GM18499 (cell line): ENCODE measurements at regions not wholly inside any gene's neighbourhood (a gene's known extent, or its start where the extent isn't known, plus 50 kb on each side); places are given as distances from the start of the nearest gene placed in this dataset.
"Not testable (repeated sequence)": the region's sequence is repeated elsewhere in the genome, so short reads cannot be mapped to it uniquely, and the experiment has no call there.

Experiments used
- ATAC-seq: cut with Tn5 transposase; IDR thresholded peaks from one replicate; pipeline ENCODE4 v1.9.1; 2021; ENCODE audit warnings: moderate number of reproducible peaks; ENCODE audit not compliant: insufficient read depth, unreplicated experiment

GRCh38 chr12:46089414-46090162 is 99.2 kb upstream of the SCAF11 start:
- no peak for ATAC-seq

GRCh38 chr12:46087916-46088439 is 97.6 kb upstream of the SCAF11 start:
- ATAC-seq: no peak

- no peak for ATAC-seq
Observed at GRCh38 chr12:46084666-46085631, 94.6 kb upstream of the SCAF11 start.

- ATAC-seq: no peak
Observed at GRCh38 chr12:46082490-46083200, 92.3 kb upstream of the SCAF11 start.

GRCh38 chr12:46073321-46073720 is 82.9 kb upstream of the SCAF11 start:
- ATAC-seq: no peak

- ATAC-seq: no peak
Observed at GRCh38 chr12:46071769-46072624, 81.6 kb upstream of the SCAF11 start.

- no peak for ATAC-seq
Observed at GRCh38 chr12:46071335-46071734, 81.0 kb upstream of the SCAF11 start.

GRCh38 chr12:46067094-46067493 is 76.7 kb upstream of the SCAF11 start:
- ATAC-seq: no peak

GRCh38 chr12:46065412-46066166 is 75.2 kb upstream of the SCAF11 start:
- ATAC-seq: peak; percentile 39

- no peak for ATAC-seq
Observed at GRCh38 chr12:46064548-46064947, 74.2 kb upstream of the SCAF11 start.

- ATAC-seq: not testable (repeated sequence)
Observed at GRCh38 chr12:46058697-46059096, 68.3 kb upstream of the SCAF11 start.

GRCh38 chr12:46050805-46051204 is 60.4 kb upstream of the SCAF11 start:
- no peak for ATAC-seq

- no peak for ATAC-seq
Observed at GRCh38 chr12:46049665-46050064, 59.3 kb upstream of the SCAF11 start.

GRCh38 chr12:46046436-46046835 is 56.1 kb upstream of the SCAF11 start:
- no peak for ATAC-seq

GRCh38 chr12:46043972-46044520 is 53.7 kb upstream of the SCAF11 start:
- no peak for ATAC-seq
